ENCODE measurements at regions not wholly inside any gene's neighbourhood (a gene's known extent, or its start where the extent isn't known, plus 50 kb on each side); places are given as distances from the start of the nearest gene placed in this dataset.

DNA sequence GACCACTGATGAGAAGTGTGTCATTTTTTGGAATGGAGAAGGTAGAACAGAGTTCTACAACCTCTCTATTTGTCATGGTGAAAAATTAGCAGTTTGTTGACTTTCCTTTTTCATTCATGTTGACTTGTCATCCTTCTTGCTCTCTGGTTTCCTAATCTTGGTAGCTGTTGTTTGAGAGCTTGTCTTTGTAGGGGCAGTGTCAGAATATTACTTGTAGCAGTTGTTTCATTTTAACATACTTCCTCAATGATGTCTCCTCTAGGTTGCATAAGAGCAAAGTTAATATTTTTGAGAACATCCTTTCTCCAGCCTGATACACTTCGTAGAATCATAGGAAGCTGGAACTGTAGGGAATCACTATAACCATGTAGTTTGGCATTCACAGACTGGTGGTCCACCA, 368.2 kb upstream of the FANCL start:
- TF ChIP-seq GATA3 (IDR thresholded peaks at IDR 0.05; ENCODE audit: low read depth, low read length) = no peak
- TF ChIP-seq GATA2 (IDR thresholded peaks at IDR 0.05; ENCODE audit: low read depth, low read length) = no peak
